CD4-positive, alpha-beta T cell treated with Interleukin-6 for 4 hours (primary cell): ENCODE measurements at regions not wholly inside any gene's neighbourhood (a gene's known extent, or its start where the extent isn't known, plus 50 kb on each side); places are given as distances from the start of the nearest gene placed in this dataset.
A peak's percentile ranks its signal among the peaks of the same experiment; 100 is the strongest.
"Not testable (repeated sequence)": the region's sequence is repeated elsewhere in the genome, so short reads cannot be mapped to it uniquely, and the experiment has no call there.

Experiments
- DNase-seq: peaks from one replicate; pipeline ENCODE4 v3.0.0-alpha.2; 2020; ENCODE audit warnings: mixed read lengths

DNA sequence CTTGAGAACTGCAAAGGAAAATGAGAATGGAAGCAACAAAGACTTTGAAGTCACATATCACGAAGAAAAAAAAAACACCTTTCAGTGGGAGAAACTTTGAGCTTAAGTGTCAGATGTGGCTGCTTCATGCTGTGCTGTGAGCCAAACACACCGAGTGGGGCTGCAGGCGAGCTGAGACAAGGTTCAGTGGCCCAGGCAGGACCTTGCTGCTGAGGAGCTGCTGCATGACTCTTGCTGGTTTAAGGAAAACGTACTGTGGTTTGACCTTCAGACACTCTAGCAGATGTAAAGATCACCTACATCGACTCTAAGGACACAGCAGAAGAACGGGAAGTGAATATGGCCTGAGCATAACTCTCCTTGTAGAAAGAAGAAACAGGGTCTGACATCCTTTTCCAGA lies 118.1 kb upstream of the OR4E1 start:
- DNase-seq, result peak; percentile 20

DNA sequence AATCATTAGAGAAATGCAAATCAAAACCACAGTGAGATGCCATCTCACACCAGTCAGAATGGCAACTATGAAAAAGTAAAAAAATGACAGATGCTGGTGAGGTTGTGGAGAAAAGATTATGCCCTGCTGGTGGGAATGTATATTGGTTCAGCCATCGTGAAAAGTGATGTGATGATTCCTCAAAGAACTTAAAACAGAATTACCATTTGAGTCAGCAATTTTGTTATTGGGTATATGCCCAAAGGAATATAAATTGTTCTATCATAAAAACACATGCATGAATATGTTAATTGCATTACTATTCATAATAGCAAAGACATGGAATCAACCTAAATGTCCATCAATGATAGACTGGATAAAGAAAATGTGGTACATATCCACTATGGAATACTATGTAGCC lies 115.1 kb upstream of the OR4E1 start:
- DNase-seq, result not testable (repeated sequence)

GRCh38 chr14:21787242-21787641 lies 113.6 kb upstream of the OR4E1 start:
- DNase-seq, result not testable (repeated sequence)

- DNase-seq, result no peak
Observed at GRCh38 chr14:21781543-21781942, 107.9 kb upstream of the OR4E1 start.

- DNase-seq, result no peak
Observed at GRCh38 chr14:21780429-21781084, 106.9 kb upstream of the OR4E1 start.

DNA sequence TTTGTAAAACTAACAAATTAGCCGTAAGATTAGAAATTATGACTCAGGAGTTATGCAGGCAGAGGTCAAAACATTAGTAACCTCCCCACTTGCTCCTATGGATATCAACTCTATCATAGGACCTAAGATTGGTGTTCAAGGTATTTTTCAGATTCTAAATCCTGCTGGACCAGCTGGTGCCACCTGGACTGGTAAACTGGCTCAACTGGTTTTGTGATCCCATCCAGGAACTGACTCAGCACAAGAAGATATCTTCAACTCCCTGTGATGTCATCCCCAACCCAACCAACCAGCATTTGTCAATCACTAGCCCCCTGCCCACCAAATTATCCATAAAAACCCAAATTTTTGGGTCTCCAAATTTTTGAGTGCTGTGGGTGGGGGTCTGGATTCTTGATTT lies 98.1 kb upstream of the OR4E1 start:
- no peak for DNase-seq

GRCh38 chr14:21768875-21769257 lies 95.2 kb upstream of the OR4E1 start:
- DNase-seq, result peak; percentile 10

- peak; percentile 19 for DNase-seq
Observed at GRCh38 chr14:21768116-21768874, 94.7 kb upstream of the OR4E1 start.

GRCh38 chr14:21760360-21760759 lies 86.7 kb upstream of the OR4E1 start:
- not testable (repeated sequence) for DNase-seq

GRCh38 chr14:21749306-21749868 lies 75.8 kb upstream of the OR4E1 start:
- DNase-seq, result no peak

DNA sequence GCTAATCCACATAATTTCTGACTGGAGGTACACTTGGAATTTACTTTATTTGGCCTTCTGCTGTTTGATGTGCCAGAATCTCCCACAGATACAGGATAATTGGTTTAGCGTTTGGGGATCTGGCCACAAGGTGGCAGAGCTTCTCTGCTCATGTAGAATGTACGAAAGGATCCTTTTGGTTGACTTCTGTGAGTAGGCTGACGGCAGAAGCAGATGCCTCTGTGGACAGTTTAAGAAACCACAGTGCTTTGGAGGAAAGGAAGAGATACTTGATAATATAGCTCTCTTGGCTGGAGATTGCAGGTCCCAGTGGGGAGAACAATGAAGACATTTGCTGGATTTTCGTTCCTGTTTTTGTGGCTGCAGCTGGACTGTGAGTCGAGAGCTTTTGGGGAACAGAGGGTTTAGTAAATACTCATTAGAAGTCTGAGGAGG lies 75.3 kb upstream of the OR4E1 start:
- DNase-seq, result peak; percentile 59

DNA sequence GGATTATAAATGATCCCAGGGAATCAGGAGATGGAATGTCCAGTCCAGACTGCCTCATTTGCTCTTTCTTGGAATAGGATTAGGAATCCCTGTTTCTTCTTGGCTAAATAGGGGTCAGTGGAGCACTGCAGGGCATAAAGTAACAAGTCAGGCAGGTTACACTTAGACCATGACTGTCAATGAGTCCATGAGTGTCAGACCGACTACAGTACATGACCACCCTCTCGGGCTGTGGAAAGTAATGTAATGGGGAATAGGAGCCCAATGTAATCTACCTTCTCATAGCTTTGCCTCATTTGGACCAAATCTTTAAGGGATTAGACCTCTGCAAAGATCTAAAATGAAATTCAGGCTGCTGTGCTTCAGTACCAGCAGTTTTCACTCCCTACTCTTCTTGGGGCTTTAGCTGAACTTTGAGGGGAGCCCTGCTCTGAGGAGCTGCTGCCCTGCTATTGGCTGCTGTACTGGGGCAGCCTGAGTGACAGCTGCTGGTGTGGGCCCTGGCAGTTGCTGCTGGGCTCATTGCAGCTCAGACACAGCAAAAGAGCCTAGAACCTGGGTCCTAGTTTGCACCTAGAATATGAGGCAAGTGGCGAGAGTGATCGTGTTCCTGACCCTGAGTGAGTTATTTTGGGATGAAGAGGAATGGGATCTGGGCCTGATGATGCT lies 62.2 kb upstream of the OR4E1 start:
- peak; percentile 33 for DNase-seq

DNA sequence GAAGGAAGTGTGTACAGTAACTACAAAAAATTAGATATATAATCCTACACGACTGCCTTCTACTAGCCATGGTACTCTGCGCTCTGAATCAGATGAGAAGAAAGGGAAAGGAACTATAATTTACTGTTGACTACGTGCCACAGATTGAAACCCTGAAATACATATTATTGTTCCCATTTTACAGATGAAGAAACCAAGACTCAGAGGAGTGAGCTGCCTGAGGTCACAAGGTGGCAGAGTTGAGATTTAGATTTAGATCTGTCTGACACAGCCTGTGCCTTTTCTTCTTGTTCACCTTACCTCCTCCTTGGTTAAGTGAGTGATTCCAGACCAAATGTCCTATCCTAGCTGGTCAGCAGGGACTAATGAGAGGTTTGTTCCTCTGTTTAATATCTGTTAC lies 61.6 kb upstream of the OR4E1 start:
- no peak for DNase-seq

DNA sequence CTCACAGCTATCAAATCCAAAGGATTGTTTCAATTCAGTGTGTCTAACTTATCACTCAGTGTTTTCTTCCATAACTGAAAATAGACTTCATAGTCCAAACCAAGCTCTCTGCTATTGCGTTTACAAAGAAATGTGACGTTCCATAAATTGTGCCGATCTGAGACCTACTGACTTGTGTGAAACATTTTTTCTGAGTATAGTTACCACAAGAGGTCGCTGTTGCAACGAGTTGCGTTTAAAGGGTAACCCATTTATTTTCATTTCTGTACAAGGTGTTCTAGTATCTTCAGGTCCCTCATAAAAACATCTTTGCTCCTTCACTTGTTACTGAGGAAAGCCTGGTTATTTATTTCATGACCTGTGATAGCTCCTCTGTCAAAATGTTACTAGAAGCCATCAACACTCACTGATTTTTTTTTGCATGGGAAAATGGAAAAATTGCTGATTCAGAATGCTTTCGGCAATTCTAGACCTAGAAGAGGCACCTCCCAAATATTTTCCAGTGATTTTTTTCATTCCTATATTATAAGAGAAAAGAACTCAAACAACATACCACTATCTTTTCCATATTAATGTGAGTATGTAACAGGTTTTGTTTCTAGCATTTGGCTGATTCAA lies 60.9 kb upstream of the OR4E1 start:
- DNase-seq, result peak; percentile 50

DNA sequence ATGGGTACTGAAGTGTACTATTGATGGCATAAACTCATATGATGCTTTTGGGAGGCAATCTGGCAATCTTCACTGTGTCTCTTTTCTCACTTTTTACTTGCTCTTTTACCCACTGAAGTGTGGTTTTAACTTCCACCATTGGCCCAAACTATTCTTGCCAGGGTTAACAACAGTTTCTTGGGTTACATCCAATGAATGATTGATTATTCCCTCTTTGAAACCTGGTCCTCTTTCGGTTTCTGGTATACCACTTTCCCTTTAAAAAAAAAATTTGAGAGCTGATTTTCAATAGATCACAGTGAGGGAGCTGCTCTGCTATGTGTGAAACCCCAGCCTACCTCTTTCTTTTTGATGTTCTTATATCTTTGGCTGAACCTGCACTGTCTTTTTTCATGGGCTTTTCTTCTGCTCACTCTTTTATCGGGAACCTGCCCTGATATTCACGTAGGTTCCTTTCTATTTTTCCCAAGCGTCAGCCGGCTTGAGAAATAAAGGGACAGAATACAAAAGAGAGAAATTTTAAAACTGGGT lies 56.1 kb upstream of the OR4E1 start:
- DNase-seq, result no peak

DNA sequence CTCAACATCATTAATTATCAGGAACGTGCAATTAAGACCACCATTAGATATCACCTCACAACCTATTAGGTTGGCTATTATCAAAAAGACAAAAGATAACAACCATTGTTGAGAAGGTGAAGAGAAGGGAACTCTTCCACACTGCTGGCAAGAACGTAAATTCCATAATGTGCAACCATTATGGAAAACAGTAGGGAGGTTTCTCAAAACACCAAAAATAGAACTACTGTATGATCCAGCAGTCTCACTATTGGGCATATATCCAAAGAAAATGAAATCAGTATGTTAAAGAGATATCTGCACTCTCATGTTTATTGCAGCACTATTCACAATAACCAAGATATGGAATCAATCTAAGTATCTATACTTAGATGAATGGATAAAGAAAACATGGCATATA lies 51.6 kb upstream of the OR4E1 start:
- DNase-seq, result no peak

DNA sequence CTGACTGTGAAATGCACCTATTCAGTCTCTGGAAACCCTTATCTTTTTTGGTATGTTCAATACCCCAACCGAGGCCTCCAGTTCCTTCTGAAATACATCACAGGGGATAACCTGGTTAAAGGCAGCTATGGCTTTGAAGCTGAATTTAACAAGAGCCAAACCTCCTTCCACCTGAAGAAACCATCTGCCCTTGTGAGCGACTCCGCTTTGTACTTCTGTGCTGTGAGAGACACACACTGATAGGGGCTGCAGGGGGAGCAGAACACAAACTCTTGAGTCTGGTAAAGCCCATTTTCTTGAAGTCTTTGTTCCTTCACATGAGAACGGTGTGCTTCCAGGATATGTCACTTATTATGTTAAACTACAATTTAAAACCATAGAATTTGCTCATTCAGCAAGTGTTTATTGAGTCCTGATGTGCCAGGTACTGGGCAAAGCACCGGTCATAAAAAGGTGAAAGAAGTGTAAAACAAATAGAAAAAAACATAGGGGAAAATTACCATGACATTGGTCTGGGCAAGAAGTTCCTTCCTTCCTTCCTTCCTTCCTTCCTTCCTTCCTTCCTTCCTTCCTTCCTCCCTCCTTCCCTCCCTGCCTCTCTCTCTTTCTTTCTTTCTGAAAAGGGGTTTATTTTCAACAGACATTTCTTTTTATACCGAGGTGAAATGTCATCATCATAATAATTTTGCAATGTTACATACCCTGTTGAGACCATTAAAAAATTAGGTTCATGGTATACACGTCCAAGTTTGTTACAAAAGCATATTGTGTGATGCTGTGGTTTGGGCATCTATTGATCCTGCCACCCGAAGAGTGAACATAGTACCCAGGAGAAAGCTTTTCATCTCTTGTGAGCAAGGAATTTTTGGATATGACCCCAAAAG lies 50.7 kb upstream of the OR4E1 start:
- DNase-seq, result no peak

- peak; percentile 56 for DNase-seq
Observed at GRCh38 chr14:21723431-21724045, 49.9 kb upstream of the OR4E1 start.
